ENCODE measurements at regions not wholly inside any gene's neighbourhood (a gene's known extent, or its start where the extent isn't known, plus 50 kb on each side); places are given as distances from the start of the nearest gene placed in this dataset.

DNA sequence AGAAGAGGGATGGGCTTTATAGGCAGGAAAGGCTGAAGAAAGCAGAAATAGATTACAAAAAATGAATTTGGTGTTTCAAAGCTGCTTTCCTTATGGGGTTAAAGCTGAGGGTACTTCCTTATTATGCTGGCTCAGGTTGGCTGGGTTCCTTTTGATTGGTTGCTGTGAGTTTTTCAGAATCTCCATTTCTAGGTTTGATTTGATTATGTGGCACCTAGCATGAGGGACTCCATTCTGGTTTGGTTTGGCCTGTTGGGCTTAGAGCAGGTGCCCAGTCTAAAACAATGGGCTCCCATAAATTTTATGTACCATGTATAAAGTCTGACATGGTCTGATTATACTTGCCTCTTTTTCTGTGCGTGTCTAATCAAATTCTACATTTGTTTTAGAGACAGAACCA, 362.7 kb downstream of the CXCL12 start:
- Histone ChIP-seq H3K4me1 (ENCODE audit: control insufficient read depth in 4 of 4, insufficient read depth in 4 of 4, low read length in 3 of 4) (peaks cover 0 to 2% (median 0%) of the 10 kb centered on the region in 4 donors), H3K9ac (ENCODE audit: low read depth in 1 of 2, low read length in 2 of 2) (no peak overlapping the region)
- 88% methylated on average over 1 of the region's 1 CpG for WGBS

More for the DNA sequence above, 362.7 kb downstream of the CXCL12 start:
- no peak for TF ChIP-seq TAF1 (conservative IDR thresholded peaks at IDR 0.05)
- no peak for TF ChIP-seq GABPA (IDR thresholded peaks at IDR 0.05 in 1 of 2, conservative IDR thresholded peaks at IDR 0.05 in 1 of 2)
- TF ChIP-seq, protein P1, sequence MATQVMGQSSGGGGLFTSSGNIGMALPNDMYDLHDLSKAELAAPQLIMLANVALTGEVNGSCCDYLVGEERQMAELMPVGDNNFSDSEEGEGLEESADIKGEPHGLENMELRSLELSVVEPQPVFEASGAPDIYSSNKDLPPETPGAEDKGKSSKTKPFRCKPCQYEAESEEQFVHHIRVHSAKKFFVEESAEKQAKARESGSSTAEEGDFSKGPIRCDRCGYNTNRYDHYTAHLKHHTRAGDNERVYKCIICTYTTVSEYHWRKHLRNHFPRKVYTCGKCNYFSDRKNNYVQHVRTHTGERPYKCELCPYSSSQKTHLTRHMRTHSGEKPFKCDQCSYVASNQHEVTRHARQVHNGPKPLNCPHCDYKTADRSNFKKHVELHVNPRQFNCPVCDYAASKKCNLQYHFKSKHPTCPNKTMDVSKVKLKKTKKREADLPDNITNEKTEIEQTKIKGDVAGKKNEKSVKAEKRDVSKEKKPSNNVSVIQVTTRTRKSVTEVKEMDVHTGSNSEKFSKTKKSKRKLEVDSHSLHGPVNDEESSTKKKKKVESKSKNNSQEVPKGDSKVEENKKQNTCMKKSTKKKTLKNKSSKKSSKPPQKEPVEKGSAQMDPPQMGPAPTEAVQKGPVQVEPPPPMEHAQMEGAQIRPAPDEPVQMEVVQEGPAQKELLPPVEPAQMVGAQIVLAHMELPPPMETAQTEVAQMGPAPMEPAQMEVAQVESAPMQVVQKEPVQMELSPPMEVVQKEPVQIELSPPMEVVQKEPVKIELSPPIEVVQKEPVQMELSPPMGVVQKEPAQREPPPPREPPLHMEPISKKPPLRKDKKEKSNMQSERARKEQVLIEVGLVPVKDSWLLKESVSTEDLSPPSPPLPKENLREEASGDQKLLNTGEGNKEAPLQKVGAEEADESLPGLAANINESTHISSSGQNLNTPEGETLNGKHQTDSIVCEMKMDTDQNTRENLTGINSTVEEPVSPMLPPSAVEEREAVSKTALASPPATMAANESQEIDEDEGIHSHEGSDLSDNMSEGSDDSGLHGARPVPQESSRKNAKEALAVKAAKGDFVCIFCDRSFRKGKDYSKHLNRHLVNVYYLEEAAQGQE (IDR thresholded peaks at IDR 0.05): no peak
- no peak for TF ChIP-seq YY1 (IDR thresholded peaks at IDR 0.05)
- no peak for TF ChIP-seq RAD21 (IDR thresholded peaks at IDR 0.05)
- TF ChIP-seq FOXA2 (IDR thresholded peaks at IDR 0.05): no peak
- no peak for TF ChIP-seq FOXA1 (IDR thresholded peaks at IDR 0.05)
- TF ChIP-seq, protein P2, sequence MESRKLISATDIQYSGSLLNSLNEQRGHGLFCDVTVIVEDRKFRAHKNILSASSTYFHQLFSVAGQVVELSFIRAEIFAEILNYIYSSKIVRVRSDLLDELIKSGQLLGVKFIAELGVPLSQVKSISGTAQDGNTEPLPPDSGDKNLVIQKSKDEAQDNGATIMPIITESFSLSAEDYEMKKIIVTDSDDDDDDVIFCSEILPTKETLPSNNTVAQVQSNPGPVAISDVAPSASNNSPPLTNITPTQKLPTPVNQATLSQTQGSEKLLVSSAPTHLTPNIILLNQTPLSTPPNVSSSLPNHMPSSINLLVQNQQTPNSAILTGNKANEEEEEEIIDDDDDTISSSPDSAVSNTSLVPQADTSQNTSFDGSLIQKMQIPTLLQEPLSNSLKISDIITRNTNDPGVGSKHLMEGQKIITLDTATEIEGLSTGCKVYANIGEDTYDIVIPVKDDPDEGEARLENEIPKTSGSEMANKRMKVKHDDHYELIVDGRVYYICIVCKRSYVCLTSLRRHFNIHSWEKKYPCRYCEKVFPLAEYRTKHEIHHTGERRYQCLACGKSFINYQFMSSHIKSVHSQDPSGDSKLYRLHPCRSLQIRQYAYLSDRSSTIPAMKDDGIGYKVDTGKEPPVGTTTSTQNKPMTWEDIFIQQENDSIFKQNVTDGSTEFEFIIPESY (IDR thresholded peaks at IDR 0.05): no peak
- no peak for TF ChIP-seq SP1 (IDR thresholded peaks at IDR 0.05)
- no peak for TF ChIP-seq JUND (IDR thresholded peaks at IDR 0.05)
- TF ChIP-seq, protein P3, sequence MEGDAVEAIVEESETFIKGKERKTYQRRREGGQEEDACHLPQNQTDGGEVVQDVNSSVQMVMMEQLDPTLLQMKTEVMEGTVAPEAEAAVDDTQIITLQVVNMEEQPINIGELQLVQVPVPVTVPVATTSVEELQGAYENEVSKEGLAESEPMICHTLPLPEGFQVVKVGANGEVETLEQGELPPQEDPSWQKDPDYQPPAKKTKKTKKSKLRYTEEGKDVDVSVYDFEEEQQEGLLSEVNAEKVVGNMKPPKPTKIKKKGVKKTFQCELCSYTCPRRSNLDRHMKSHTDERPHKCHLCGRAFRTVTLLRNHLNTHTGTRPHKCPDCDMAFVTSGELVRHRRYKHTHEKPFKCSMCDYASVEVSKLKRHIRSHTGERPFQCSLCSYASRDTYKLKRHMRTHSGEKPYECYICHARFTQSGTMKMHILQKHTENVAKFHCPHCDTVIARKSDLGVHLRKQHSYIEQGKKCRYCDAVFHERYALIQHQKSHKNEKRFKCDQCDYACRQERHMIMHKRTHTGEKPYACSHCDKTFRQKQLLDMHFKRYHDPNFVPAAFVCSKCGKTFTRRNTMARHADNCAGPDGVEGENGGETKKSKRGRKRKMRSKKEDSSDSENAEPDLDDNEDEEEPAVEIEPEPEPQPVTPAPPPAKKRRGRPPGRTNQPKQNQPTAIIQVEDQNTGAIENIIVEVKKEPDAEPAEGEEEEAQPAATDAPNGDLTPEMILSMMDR (IDR thresholded peaks at IDR 0.05; ENCODE audit: low read depth, low read length, missing input control): no peak
- TF ChIP-seq EGR1 (IDR thresholded peaks at IDR 0.05; ENCODE audit: low read depth in 2 of 2): no peak
- TF ChIP-seq RXRA (IDR thresholded peaks at IDR 0.05): no peak
- TF ChIP-seq, protein P4, sequence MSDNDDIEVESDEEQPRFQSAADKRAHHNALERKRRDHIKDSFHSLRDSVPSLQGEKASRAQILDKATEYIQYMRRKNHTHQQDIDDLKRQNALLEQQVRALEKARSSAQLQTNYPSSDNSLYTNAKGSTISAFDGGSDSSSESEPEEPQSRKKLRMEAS (IDR thresholded peaks at IDR 0.05): no peak
- no peak for TF ChIP-seq HNF4A (conservative IDR thresholded peaks at IDR 0.05)
- TF ChIP-seq HNF4G (IDR thresholded peaks at IDR 0.05): no peak
- no peak for TF ChIP-seq NR2F2 (IDR thresholded peaks at IDR 0.05)
- TF ChIP-seq, protein P5, sequence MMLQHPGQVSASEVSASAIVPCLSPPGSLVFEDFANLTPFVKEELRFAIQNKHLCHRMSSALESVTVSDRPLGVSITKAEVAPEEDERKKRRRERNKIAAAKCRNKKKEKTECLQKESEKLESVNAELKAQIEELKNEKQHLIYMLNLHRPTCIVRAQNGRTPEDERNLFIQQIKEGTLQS (IDR thresholded peaks at IDR 0.05): no peak
- H3K27me3 ChIP-seq (ENCODE audit: control insufficient read depth in 4 of 4, insufficient read depth in 4 of 4, low read length in 3 of 4): no peaks in the 10 kb centered on the region
- DNase-seq (ENCODE audit: low spot score): no peak
- H3K4me3 ChIP-seq (ENCODE audit: low read depth in 1 of 3, low read length in 3 of 3): no peak overlapping the region
- no peak overlapping the region for H3K27ac ChIP-seq (ENCODE audit: low read depth in 1 of 2, low read length in 2 of 2)
- H3K36me3 ChIP-seq (ENCODE audit: control insufficient read depth in 4 of 4, insufficient read depth in 3 of 4, low read depth in 1 of 4, low read length in 3 of 4): no peaks in the 10 kb centered on the region
- no peaks in the 10 kb centered on the region for H3K9me3 ChIP-seq (ENCODE audit: control insufficient read depth in 4 of 4, low read length in 3 of 4)

Data from liver (tissue), 8 donors.